Subcutaneous abdominal adipose tissue (tissue), 5 donors: ENCODE measurements at regions not wholly inside any gene's neighbourhood (a gene's known extent, or its start where the extent isn't known, plus 50 kb on each side); places are given as distances from the start of the nearest gene placed in this dataset.

Source experiments
- H3K27ac ChIP-seq: one replicate; pipeline ENCODE4 v1.7.0; 2013; ENCODE audit warnings: low read depth, mild to moderate bottlenecking, inconsistent platforms, low read length, moderate library complexity
- H3K27me3 ChIP-seq, 5 donors: one replicate each; pipeline ENCODE4 v1.7.0; 2013; ENCODE audit warnings: low read length in 5 of 5, inconsistent platforms in 1 of 5; ENCODE audit not compliant: control insufficient read depth in 5 of 5, insufficient read depth in 4 of 5
- H3K36me3 ChIP-seq, 5 donors: one replicate each; pipeline ENCODE4 v1.7.0; 2013; ENCODE audit warnings: low read length in 5 of 5; ENCODE audit not compliant: control insufficient read depth in 5 of 5, insufficient read depth in 5 of 5
- H3K4me1 ChIP-seq, 5 donors: one replicate each; pipeline ENCODE4 v1.7.0; 2013; ENCODE audit warnings: low read length in 5 of 5, mild to moderate bottlenecking in 3 of 5, moderate library complexity in 1 of 5; ENCODE audit not compliant: control insufficient read depth in 5 of 5, insufficient read depth in 5 of 5
- H3K4me3 ChIP-seq, 5 donors: one replicate each; pipeline ENCODE4 v1.7.0; 2013; ENCODE audit warnings: low read length in 5 of 5, low read depth in 1 of 5
- H3K9ac ChIP-seq, 5 donors: one replicate each; pipeline ENCODE4 v1.7.0; 2013; ENCODE audit warnings: low read length in 5 of 5, mild to moderate bottlenecking in 4 of 5, moderate library complexity in 3 of 5
- H3K9me3 ChIP-seq, 5 donors: one replicate each; pipeline ENCODE4 v1.7.0; 2013; ENCODE audit warnings: low read length in 5 of 5; ENCODE audit not compliant: control insufficient read depth in 5 of 5
- donor health status: healthy.
- donor health status: healthy.
- donor health status: healthy.
- donor health status: healthy.
- donor health status: healthy.

- H3K27ac ChIP-seq, result no peak overlapping the region
- H3K4me1 ChIP-seq, result no peaks in the 10 kb centered on the region
- H3K9me3 ChIP-seq, result no peaks in the 10 kb centered on the region
- H3K4me3 ChIP-seq, result no peak overlapping the region
- H3K9ac ChIP-seq, result no peak overlapping the region
- H3K36me3 ChIP-seq, result no peaks in the 10 kb centered on the region
- no peaks in the 10 kb centered on the region for H3K27me3 ChIP-seq
These were observed 184.4 kb upstream of the PALMD start for GRCh38 chr1:99461499-99461898.

GRCh38 chr1:99464738-99465137, 181.2 kb upstream of the PALMD start:
- H3K27me3 ChIP-seq, result no peaks in the 10 kb centered on the region
- no peak overlapping the region for H3K27ac ChIP-seq
- no peak overlapping the region for H3K9ac ChIP-seq
- no peaks in the 10 kb centered on the region for H3K9me3 ChIP-seq
- no peak overlapping the region for H3K4me3 ChIP-seq
- no peaks in the 10 kb centered on the region for H3K4me1 ChIP-seq
- no peaks in the 10 kb centered on the region for H3K36me3 ChIP-seq

DNA sequence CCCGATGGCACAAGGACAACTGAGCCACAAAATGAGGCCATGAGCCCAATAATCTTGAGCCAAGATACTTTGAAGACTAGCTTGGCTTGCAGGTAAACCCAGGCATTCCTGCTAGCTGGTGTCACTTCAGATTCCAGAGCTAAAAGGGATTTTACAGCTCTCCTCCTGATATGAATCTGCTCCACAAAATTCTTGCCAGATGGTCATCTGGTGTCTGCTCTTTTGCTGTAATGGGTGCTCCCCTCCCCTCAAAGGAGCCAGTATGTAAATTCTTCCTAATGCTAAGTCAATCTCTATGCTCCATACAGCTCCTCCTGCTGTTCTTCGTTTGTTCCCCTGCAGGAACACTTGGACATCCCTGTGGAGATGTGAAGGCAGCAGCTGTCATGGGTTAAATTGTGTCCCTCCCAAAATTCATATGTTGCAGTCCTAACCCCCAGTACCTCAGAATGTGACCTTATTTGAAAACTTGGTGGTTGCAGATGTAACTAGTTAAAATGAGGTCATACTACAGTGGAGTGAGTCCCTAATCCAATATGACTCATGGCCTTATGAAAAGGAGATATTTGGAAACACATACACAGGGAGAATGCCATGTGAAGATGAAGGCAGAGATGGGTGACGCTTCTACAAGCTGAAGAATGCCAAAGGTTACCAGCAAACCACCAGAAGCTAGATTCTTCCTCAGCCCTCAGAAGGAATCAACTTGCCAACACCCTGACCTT, 180.6 kb upstream of the PALMD start:
- Histone ChIP-seq H3K36me3 (no peaks in the 10 kb centered on the region), H3K4me3 (no peak overlapping the region), H3K9me3 (no peaks in the 10 kb centered on the region), H3K27me3 (no peaks in the 10 kb centered on the region), H3K27ac (no peak overlapping the region), H3K9ac (no peak overlapping the region), H3K4me1 (no peaks in the 10 kb centered on the region)

DNA sequence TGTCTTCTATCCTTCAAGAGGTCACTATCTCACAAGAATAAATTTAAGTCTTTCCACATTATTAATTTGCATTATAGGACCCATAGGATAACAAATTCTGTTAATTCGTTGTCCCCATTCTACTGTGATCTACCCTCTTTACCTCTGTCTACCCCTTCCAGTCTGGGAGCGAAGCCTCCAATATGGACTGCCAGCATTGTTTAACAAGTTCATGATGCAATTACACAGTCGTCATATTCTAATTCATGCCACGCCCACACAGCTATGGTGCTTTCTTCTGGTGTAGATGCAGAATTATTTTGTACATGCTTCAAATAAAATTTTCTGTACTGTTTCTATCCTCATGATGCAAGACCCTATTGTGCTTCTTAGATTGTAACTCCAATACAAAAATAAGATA, 178.3 kb upstream of the PALMD start:
- Histone ChIP-seq H3K9ac (no peak overlapping the region), H3K4me3 (no peak overlapping the region), H3K27me3 (no peaks in the 10 kb centered on the region), H3K27ac (no peak overlapping the region), H3K4me1 (no peaks in the 10 kb centered on the region), H3K9me3 (no peaks in the 10 kb centered on the region), H3K36me3 (no peaks in the 10 kb centered on the region)

GRCh38 chr1:99469550-99469971, 176.4 kb upstream of the PALMD start:
- Histone ChIP-seq H3K4me3 (no peak overlapping the region), H3K27ac (no peak overlapping the region), H3K4me1 (no peaks in the 10 kb centered on the region), H3K36me3 (no peaks in the 10 kb centered on the region), H3K9ac (no peak overlapping the region), H3K9me3 (no peaks in the 10 kb centered on the region), H3K27me3 (no peaks in the 10 kb centered on the region)

DNA sequence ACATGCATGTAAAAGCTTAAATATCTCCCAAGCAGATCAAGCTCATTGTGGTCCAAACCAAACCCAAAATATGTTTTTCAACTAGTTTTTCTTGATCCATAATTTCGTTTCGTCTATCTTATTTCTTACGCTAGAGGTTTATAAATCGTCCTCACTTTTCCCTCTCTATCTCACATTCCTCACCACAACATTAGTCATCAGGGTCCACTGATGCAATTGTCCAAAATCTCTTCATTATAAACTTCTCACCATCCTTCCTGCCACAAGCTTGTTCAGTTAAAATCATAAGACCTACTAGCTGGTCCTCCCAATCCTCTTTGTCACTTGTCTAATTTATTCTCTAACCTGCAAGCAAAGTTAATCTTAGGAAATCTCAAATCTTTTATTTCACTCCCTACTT, 173.0 kb upstream of the PALMD start:
- no peaks in the 10 kb centered on the region for H3K36me3 ChIP-seq
- H3K27ac ChIP-seq, result no peak overlapping the region
- H3K4me3 ChIP-seq, result no peak overlapping the region
- H3K9me3 ChIP-seq, result no peaks in the 10 kb centered on the region
- H3K27me3 ChIP-seq, result no peaks in the 10 kb centered on the region
- no peaks in the 10 kb centered on the region for H3K4me1 ChIP-seq
- no peak overlapping the region for H3K9ac ChIP-seq

GRCh38 chr1:99474350-99474893, 171.5 kb upstream of the PALMD start:
- H3K9ac ChIP-seq, result no peak overlapping the region

DNA sequence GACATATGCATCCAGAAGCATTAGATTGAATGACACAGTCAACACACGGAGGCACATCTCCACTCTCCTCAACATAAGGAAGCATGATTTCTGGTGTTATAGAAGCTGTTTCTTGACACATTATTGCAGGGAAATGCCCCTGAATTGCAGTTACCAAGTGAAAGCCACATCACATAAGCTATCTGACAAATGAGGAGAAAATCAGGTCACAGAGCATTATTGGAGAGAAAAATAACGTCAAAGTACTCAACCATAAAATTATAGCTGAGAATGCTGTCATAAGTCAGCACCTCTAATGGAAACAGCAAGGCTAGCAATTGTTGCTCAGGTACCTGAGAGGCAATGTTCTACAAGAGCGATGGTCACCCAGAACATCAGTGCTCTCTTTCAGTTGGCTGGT, 169.9 kb upstream of the PALMD start:
- Histone ChIP-seq H3K27me3 (no peaks in the 10 kb centered on the region), H3K27ac (no peak overlapping the region), H3K4me3 (no peak overlapping the region), H3K36me3 (no peaks in the 10 kb centered on the region), H3K9me3 (peaks cover 0 to 2% (median 0%) of the 10 kb centered on the region in 5 donors), H3K9ac (no peak overlapping the region), H3K4me1 (no peaks in the 10 kb centered on the region)

More at GRCh38 chr1:99474350-99474893, 171.5 kb upstream of the PALMD start:
- H3K9me3 ChIP-seq, result peaks cover 0 to 2% (median 0%) of the 10 kb centered on the region in 5 donors
- no peaks in the 10 kb centered on the region for H3K36me3 ChIP-seq
- H3K4me3 ChIP-seq, result no peak overlapping the region
- H3K4me1 ChIP-seq, result no peaks in the 10 kb centered on the region
- no peak overlapping the region for H3K27ac ChIP-seq
- no peaks in the 10 kb centered on the region for H3K27me3 ChIP-seq

- no peaks in the 10 kb centered on the region for H3K4me1 ChIP-seq
- no peaks in the 10 kb centered on the region for H3K27me3 ChIP-seq
- H3K9ac ChIP-seq, result no peak overlapping the region
- H3K4me3 ChIP-seq, result no peak overlapping the region
- no peaks in the 10 kb centered on the region for H3K36me3 ChIP-seq
- peaks cover 0 to 2% (median 0%) of the 10 kb centered on the region in 5 donors for H3K9me3 ChIP-seq
- no peak overlapping the region for H3K27ac ChIP-seq
These were observed 164.4 kb upstream of the PALMD start for GRCh38 chr1:99481391-99481996.

DNA sequence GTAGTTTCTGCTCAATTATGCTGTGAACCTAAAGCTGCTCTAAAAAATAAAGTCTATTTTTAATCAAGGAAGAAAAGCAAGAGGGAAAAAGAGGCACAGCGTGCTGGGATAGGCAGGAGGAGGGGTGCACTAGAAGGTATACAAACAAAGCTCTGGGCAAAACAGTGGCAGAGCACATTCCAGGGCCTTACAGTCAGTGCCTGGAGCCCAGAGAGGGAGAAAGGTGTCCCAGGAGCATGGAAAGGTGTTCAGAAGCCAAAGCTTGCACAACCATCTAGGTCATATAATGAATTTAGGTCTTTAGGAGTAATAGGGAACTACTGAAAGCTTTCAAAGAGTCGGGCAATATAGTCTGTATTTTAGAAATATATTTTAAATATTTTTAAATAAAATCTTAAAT, 163.6 kb upstream of the PALMD start:
- H3K4me1 ChIP-seq, result no peaks in the 10 kb centered on the region
- no peaks in the 10 kb centered on the region for H3K36me3 ChIP-seq
- H3K9me3 ChIP-seq, result peaks cover 0 to 2% (median 0%) of the 10 kb centered on the region in 5 donors
- H3K27me3 ChIP-seq, result no peaks in the 10 kb centered on the region
- H3K27ac ChIP-seq, result no peak overlapping the region
- H3K4me3 ChIP-seq, result no peak overlapping the region
- no peak overlapping the region for H3K9ac ChIP-seq
